Spleen (tissue), 11 donors: ENCODE measurements at regions not wholly inside any gene's neighbourhood (a gene's known extent, or its start where the extent isn't known, plus 50 kb on each side); places are given as distances from the start of the nearest gene placed in this dataset.

ENCODE experiments used
- DNase-seq: peaks from one replicate; pipeline ENCODE4 v3.0.0-alpha.2; 2020
- H3K27ac ChIP-seq, 8 donors: fragments of 200-600 bp; sonication (generic) in 7 of 8; 1 replicate in 4 of 8; 2 replicates in 4 of 8; pipeline versions ENCODE4 v1.5.0 to v1.8.0; 2016 to 2021; ENCODE audit warnings: inconsistent platforms in 4 of 8, mild to moderate bottlenecking in 4 of 8, moderate library complexity in 1 of 8
- H3K27me3 ChIP-seq, 7 donors: fragments of 200-600 bp; sonication (generic) in 6 of 7; replicated peaks in 1 of 7; 1 replicate in 4 of 7; 2 replicates in 3 of 7; pipeline versions ENCODE4 v1.5.0 to v1.8.0; 2016 to 2021; ENCODE audit warnings: inconsistent platforms in 3 of 7, mild to moderate bottlenecking in 1 of 7
- H3K36me3 ChIP-seq, 6 donors: fragments of 200-600 bp; sonication (generic) in 5 of 6; 1 replicate in 4 of 6; 2 replicates in 2 of 6; pipeline versions ENCODE4 v1.5.0 to v1.8.0; 2016 to 2021; ENCODE audit warnings: inconsistent platforms in 2 of 6
- H3K4me1 ChIP-seq, 6 donors: fragments of 200-600 bp; sonication (generic) in 5 of 6; 1 replicate in 3 of 6; 2 replicates in 3 of 6; pipeline versions ENCODE4 v1.5.0 to v1.8.0; 2016 to 2021; ENCODE audit warnings: inconsistent platforms in 3 of 6
- H3K4me3 ChIP-seq, 8 donors: fragments of 200-600 bp; sonication (generic) in 7 of 8; 1 replicate in 4 of 8; 2 replicates in 4 of 8; pipeline versions ENCODE4 v1.5.0 to v1.8.0; 2016 to 2021; ENCODE audit warnings: inconsistent platforms in 4 of 8, mild to moderate bottlenecking in 4 of 8, moderate library complexity in 2 of 8
- H3K9me3 ChIP-seq, 8 donors: fragments of 200-600 bp; sonication (generic) in 7 of 8; 1 replicate in 4 of 8; 2 replicates in 4 of 8; pipeline versions ENCODE4 v1.5.0 to v1.8.0; 2016 to 2021; ENCODE audit warnings: inconsistent platforms in 4 of 8
- POLR2A ChIP-seq, 3 donors: fragments of 450-650 bp; IDR thresholded peaks; one replicate each; pipeline ENCODE4 v1.5.1; 2017; ENCODE audit warnings: antibody characterized with exemption in 3 of 3, mild to moderate bottlenecking in 1 of 3
- POLR2AphosphoS5 ChIP-seq, 3 donors: sonication (generic); formaldehyde crosslinking; IDR thresholded peaks; one replicate each; pipeline ENCODE4 v1.5.1; 2017; ENCODE audit warnings: antibody characterized with exemption in 3 of 3
- WGBS, 5 donors: extraction: QIAGEN DNeasy Blood & Tissue Kit in 3 of 5; methylation state at CpG; one replicate each; pipeline versions ENCODE4 v1.1.5 to v1.1.7; 2013 to 2018; 5-methylcytosine and 5-hydroxymethylcytosine counted together
- intact Hi-C: fragments of 100-400 bp; cut with DNase I; formaldehyde crosslinking; loops from one replicate; pipeline ENCODE4 v1.15.0; 2023; ENCODE audit warnings: low total_unique reads
- TF ChIP-seq, protein P1 (sequence below), 11 experiments: fragments of 200-600 bp in 7 of 11; fragments of 450-650 bp in 4 of 11; sonication (generic) in 4 of 11; IDR thresholded peaks in 8 of 11; conservative IDR thresholded peaks in 3 of 11; 1 replicate in 7 of 11; 2 replicates in 4 of 11; pipeline versions ENCODE4 v1.4.0 to v1.8.0; 2016 to 2021; ENCODE audit warnings: antibody characterized with exemption in 11 of 11, inconsistent platforms in 4 of 11, mild to moderate bottlenecking in 1 of 11
- donor health status: healthy with polysubstance abuse.
- donor health status: DM: no; HTN: no; CAD: no; lungs with moderate emphysema.
- donor health status: DM: no; HTN: no; CAD: no.
- donor health status: Bipolar disorder and iron deficiency.
- donor health status: healthy.
- donor health status: DM: no; HTN: no; CAD: no.
- donor health status: DM: yes; HTN: yes; CAD: no.

DNA sequence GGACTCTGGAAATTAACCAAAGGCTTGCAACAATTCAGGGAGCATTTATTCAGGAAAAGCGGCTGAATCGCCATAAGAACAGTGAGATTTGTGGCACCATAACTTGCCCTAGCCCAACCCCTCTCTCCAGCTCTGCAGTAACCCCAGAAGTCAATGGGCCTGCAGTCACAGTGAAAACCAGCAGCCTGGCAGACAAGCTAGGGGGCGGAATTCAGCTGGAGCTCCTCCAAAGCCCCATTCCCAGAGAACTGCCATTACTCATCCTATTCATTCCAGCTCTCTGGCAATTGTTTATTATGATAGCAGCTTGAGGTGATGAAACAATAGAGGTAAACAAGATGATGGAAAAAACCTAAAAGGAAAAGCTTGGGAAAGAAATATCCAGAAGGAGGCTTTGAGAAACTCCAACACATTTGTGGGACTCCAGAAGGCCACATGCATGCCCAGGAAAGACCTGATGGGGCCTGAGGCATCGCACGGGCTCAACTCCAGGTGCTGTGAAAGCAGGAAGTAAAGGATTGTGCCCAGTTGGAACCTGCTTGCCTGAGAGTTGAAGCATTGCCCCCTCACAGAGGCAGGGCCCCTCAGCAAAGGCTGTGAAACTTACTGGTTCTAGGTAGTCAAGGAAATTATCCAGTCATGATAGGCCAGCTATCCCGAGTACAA, 126.7 kb downstream of the TWIST2 start:
- Histone ChIP-seq H3K9me3 (peaks cover 0 to 40% (median 20%) of the 10 kb centered on the region in 8 donors), H3K27ac (no peak overlapping the region), H3K27me3 (peaks cover 0 to 38% (median 6%) of the 10 kb centered on the region in 7 donors), H3K4me3 (no peak overlapping the region), H3K4me1 (no peaks in the 10 kb centered on the region), H3K36me3 (no peaks in the 10 kb centered on the region)
- DNase-seq: no peak
- intact Hi-C loops: no loop called here
- WGBS, 5 donors: 75 to 90% (median 84%) methylated on average over 6 of the region's 6 CpGs
- TF ChIP-seq, protein P1, sequence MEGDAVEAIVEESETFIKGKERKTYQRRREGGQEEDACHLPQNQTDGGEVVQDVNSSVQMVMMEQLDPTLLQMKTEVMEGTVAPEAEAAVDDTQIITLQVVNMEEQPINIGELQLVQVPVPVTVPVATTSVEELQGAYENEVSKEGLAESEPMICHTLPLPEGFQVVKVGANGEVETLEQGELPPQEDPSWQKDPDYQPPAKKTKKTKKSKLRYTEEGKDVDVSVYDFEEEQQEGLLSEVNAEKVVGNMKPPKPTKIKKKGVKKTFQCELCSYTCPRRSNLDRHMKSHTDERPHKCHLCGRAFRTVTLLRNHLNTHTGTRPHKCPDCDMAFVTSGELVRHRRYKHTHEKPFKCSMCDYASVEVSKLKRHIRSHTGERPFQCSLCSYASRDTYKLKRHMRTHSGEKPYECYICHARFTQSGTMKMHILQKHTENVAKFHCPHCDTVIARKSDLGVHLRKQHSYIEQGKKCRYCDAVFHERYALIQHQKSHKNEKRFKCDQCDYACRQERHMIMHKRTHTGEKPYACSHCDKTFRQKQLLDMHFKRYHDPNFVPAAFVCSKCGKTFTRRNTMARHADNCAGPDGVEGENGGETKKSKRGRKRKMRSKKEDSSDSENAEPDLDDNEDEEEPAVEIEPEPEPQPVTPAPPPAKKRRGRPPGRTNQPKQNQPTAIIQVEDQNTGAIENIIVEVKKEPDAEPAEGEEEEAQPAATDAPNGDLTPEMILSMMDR (IDR thresholded peaks at IDR 0.05 in 8 of 11, conservative IDR thresholded peaks at IDR 0.05 in 3 of 11): no peak
- TF ChIP-seq POLR2AphosphoS5 (IDR thresholded peaks at IDR 0.05) (no peak), POLR2A (IDR thresholded peaks at IDR 0.05) (no peak)

DNA sequence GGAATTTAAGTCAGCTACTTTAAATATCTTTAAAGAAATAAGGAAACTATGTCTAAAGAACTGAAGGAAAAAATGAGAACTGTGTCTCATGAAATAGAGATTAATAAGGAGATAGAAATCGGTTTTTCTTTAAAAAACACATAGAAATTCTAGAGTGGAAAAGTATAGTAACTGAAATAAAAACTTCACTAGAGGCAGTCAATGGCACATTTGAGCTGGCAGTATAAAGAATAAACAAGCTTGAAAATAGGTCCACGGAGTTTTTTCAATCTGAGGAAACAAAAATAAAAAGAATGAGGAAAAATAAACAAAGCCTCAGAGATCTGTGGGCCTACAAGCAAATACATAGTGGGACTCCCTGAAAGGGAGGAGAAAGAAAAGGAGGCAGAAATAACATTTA, 127.5 kb downstream of the TWIST2 start:
- 69 to 93% (median 78%) methylated on average over 2 of the region's 2 CpGs for WGBS, 5 donors
- no peak for TF ChIP-seq POLR2A (IDR thresholded peaks at IDR 0.05)
- TF ChIP-seq, protein P1 (IDR thresholded peaks at IDR 0.05 in 8 of 11, conservative IDR thresholded peaks at IDR 0.05 in 3 of 11): no peak
- TF ChIP-seq POLR2AphosphoS5 (IDR thresholded peaks at IDR 0.05): no peak
- Histone ChIP-seq H3K27me3 (peaks cover 0 to 30% (median 6%) of the 10 kb centered on the region in 7 donors), H3K4me3 (no peak overlapping the region), H3K4me1 (no peaks in the 10 kb centered on the region), H3K27ac (no peak overlapping the region), H3K36me3 (no peaks in the 10 kb centered on the region), H3K9me3 (peaks cover 0 to 40% (median 20%) of the 10 kb centered on the region in 8 donors)
- no peak for DNase-seq
- intact Hi-C loops: no loop called here

DNA sequence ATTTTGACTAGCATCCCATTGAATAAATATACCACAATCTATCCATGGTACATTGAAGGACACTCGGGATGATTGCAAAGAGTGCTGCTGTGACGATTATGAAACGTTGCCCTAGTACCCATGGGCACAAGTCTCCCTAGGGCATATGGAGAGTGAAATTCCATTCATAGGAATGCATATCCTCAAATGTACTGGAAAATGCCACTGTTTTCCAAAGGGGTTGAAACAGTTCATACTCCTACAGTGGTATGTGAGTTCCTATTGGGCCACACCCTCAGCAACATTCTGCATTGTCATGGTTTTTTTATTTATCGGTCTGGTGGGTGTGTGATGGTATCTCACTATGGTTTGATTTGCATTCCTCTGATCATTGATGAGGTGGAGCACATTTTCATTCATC, 130.6 kb downstream of the TWIST2 start:
- TF ChIP-seq POLR2A (IDR thresholded peaks at IDR 0.05) (no peak), POLR2AphosphoS5 (IDR thresholded peaks at IDR 0.05) (no peak)
- TF ChIP-seq, protein P1 (IDR thresholded peaks at IDR 0.05 in 8 of 11, conservative IDR thresholded peaks at IDR 0.05 in 3 of 11): no peak
- 84 to 91% (median 88%) methylated on average over 4 of the region's 4 CpGs for WGBS, 5 donors

DNA sequence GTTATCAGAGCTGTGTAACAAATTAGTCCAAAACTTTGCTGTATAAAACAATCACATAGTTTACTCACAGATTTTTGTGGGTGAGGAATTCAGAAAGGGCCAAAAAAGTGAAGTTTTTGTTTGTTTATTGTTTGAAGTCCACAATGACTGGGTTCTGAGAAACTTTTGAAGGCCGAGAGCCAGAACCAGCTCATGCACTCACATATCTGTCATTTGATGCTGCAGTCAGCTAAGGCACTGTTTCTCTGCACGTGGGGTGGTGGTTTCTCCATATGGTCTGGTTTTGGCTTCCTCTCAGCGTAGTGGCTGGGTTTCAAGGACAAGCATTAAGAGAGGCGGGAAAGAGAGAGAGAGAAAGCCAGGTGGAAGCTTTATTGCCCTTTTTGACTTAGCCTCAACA, 131.8 kb downstream of the TWIST2 start:
- H3K27ac ChIP-seq: no peak overlapping the region
- WGBS, 5 donors: 54 to 76% (median 72%) methylated on average over 4 of the region's 4 CpGs
- TF ChIP-seq POLR2A (IDR thresholded peaks at IDR 0.05) (no peak), POLR2AphosphoS5 (IDR thresholded peaks at IDR 0.05) (no peak)
- TF ChIP-seq, protein P1 (IDR thresholded peaks at IDR 0.05 in 8 of 11, conservative IDR thresholded peaks at IDR 0.05 in 3 of 11): no peak

More for the DNA sequence above, 130.6 kb downstream of the TWIST2 start:
- no peak overlapping the region for H3K4me3 ChIP-seq
- intact Hi-C loops: no loop called here
- H3K27me3 ChIP-seq: peaks cover 0 to under 1% (median 0%) of the 10 kb centered on the region in 7 donors
- H3K9me3 ChIP-seq: peaks cover 0 to 40% (median 20%) of the 10 kb centered on the region in 8 donors
- DNase-seq: no peak
- no peaks in the 10 kb centered on the region for H3K36me3 ChIP-seq
- H3K4me1 ChIP-seq: no peaks in the 10 kb centered on the region
- H3K27ac ChIP-seq: no peak overlapping the region

More for the DNA sequence above, 131.8 kb downstream of the TWIST2 start:
- Histone ChIP-seq H3K4me1 (no peaks in the 10 kb centered on the region), H3K9me3 (peaks cover 0 to 37% (median 17%) of the 10 kb centered on the region in 8 donors), H3K27me3 (peaks cover 0 to 8% (median 0%) of the 10 kb centered on the region in 7 donors), H3K4me3 (no peak overlapping the region), H3K36me3 (no peaks in the 10 kb centered on the region)
- no peak for DNase-seq
- intact Hi-C loops: no loop called here
